GM19239 (cell line): ENCODE measurements at regions not wholly inside any gene's neighbourhood (a gene's known extent, or its start where the extent isn't known, plus 50 kb on each side); places are given as distances from the start of the nearest gene placed in this dataset.

ENCODE experiments used
- DNase-seq: peaks from one replicate; pipeline ENCODE4 v3.0.0; 2011; ENCODE audit warnings: low spot score; ENCODE audit not compliant: insufficient read length
- FAIRE-seq: peaks from 2 replicates; lab custom pipeline; 2011; peaks lifted over from hg19 to GRCh38; lab: Jason Lieb, UNC

- DNase-seq, result no peak
- no peak for FAIRE-seq
These were observed 373.0 kb upstream of the SMIM30 start for GRCh38 chr7:113491305-113491704.

GRCh38 chr7:113487925-113488731 is 369.8 kb upstream of the SMIM30 start:
- FAIRE-seq, result no peak
- DNase-seq, result no peak

- no peak for FAIRE-seq
- no peak for DNase-seq
These were observed 368.2 kb upstream of the SMIM30 start for GRCh38 chr7:113486548-113486947.

GRCh38 chr7:113483657-113484056 is 365.3 kb upstream of the SMIM30 start:
- DNase-seq (no peak), FAIRE-seq (no peak)

GRCh38 chr7:113480537-113480936 is 362.2 kb upstream of the SMIM30 start:
- FAIRE-seq (no peak), DNase-seq (no peak)

- DNase-seq, result no peak
- no peak for FAIRE-seq
These were observed 345.9 kb upstream of the SMIM30 start for GRCh38 chr7:113464096-113464855.

- FAIRE-seq, result no peak
These were observed 341.7 kb upstream of the SMIM30 start for GRCh38 chr7:113460067-113460466.

GRCh38 chr7:113456533-113456932 is 338.2 kb upstream of the SMIM30 start:
- DNase-seq, result no peak
- no peak for FAIRE-seq

More at GRCh38 chr7:113460067-113460466, 341.7 kb upstream of the SMIM30 start:
- no peak for DNase-seq

GRCh38 chr7:113454597-113455169 is 336.3 kb upstream of the SMIM30 start:
- no peak for DNase-seq
- FAIRE-seq, result no peak

GRCh38 chr7:113452245-113452644 is 333.9 kb upstream of the SMIM30 start:
- FAIRE-seq (no peak), DNase-seq (no peak)

- FAIRE-seq, result no peak
- no peak for DNase-seq
These were observed 328.4 kb upstream of the SMIM30 start for GRCh38 chr7:113446791-113447190.

GRCh38 chr7:113446391-113446790 is 328.0 kb upstream of the SMIM30 start:
- DNase-seq, result no peak
- no peak for FAIRE-seq

- no peak for FAIRE-seq
- DNase-seq, result no peak
These were observed 325.9 kb upstream of the SMIM30 start for GRCh38 chr7:113444261-113444660.

- FAIRE-seq (no peak), DNase-seq (no peak)
These were observed 321.8 kb upstream of the SMIM30 start for GRCh38 chr7:113440173-113440572.

GRCh38 chr7:113431406-113431805 is 313.1 kb upstream of the SMIM30 start:
- FAIRE-seq, result no peak
- no peak for DNase-seq

GRCh38 chr7:113424185-113424817 is 305.9 kb upstream of the SMIM30 start:
- DNase-seq, result no peak
- no peak for FAIRE-seq

- DNase-seq (peak; percentile 28), FAIRE-seq (peak; percentile 98)
These were observed 303.5 kb upstream of the SMIM30 start for GRCh38 chr7:113421696-113422330.

GRCh38 chr7:113414401-113415035 is 296.2 kb upstream of the SMIM30 start:
- no peak for FAIRE-seq
- DNase-seq, result no peak

GRCh38 chr7:113412410-113412809 is 294.1 kb upstream of the SMIM30 start:
- DNase-seq (no peak), FAIRE-seq (no peak)

- no peak for FAIRE-seq
- DNase-seq, result no peak
These were observed 292.4 kb upstream of the SMIM30 start for GRCh38 chr7:113410796-113411195.
